Smooth muscle cell of the brain vasculature (primary cell): ENCODE measurements at regions not wholly inside any gene's neighbourhood (a gene's known extent, or its start where the extent isn't known, plus 50 kb on each side); places are given as distances from the start of the nearest gene placed in this dataset.

Experiments
- DNase-seq: peaks from one replicate; pipeline ENCODE4 v3.0.0-alpha.2; 2012; ENCODE audit warnings: low read depth, low spot score

DNA sequence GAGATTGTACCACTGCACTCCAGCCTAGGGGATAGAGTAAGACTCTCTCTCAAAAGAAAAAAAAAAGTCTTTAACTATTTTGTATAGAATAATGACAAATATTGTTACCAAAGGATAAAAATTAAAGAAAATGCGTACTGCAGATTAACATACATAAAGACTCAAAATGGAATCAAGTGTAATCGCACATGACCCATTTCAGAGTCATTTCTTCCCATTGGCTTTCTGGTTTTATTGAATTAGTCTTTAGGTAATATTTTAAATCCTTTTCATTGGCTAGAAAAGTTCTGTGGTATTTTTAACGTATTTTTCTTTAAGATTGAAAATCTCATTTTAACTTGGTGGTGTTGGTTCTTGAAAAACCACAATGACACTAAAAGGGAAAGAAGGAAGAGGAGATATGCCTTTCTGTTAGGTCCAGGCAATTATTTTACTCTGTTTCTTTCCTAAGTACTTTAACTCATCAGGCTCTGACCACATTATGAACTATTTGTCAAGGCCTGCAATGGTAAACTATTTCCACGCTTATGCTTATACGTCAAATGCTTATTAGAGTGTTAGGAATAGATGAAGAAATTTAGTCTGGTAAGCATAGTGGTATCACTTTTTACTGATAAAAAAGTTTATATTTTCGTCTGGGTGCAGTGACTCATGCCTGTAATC, 52.3 kb downstream of the PLEKHG1 start:
- no peak for DNase-seq

DNA sequence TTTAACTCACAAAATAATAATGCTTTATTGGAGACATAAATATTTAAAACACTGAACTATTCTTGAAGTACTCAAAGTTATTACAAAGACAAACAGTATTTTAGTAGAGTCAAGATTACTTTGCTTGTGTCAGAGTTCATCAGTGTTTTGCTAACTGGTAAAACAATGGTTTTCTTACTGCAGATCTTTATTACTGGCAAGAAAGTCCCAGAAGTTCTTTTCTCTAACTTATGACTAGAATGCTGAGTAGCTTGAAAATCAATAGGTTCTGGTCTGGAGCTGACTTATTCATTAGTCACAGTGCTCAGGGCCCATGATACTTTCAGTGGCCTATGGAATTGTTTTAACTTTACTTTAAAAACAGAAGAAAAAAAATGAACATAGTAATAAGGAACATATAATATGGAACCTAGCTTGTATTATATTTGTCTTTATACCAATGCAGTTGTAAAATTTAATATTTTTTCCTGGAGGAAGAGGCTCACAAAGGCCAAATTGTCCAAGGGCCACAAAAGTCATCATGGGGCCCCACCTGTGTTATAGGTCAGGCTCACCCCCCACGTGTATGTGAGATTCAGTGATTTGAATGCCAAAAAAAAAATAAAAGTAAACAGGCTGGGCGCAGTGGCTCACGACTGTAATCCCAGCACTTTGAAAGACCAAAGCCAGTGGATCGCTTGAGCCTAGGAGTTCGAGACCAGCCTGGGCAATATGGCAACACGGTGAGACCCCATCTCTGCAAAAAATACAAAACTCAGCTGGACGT, 53.3 kb downstream of the PLEKHG1 start:
- DNase-seq, result no peak

DNA sequence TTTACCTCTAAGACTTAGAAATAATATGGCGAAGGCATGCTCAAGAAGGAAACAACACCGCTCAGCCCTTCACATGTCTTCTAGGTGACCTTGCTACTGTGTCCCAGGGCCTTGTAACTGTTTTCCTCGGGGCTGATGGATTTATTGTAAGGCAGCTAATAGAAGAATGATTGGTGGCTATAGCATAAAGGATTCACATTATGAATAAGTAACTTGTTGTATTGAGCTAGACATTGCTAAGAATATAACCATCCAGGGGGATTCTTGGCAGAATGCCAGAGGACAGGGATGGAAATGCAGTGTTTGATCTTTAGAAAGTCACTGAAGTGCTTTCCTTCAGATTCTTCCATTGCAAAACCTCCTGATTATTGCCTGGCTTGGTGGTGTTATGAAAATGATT, 54.9 kb downstream of the PLEKHG1 start:
- no peak for DNase-seq

DNA sequence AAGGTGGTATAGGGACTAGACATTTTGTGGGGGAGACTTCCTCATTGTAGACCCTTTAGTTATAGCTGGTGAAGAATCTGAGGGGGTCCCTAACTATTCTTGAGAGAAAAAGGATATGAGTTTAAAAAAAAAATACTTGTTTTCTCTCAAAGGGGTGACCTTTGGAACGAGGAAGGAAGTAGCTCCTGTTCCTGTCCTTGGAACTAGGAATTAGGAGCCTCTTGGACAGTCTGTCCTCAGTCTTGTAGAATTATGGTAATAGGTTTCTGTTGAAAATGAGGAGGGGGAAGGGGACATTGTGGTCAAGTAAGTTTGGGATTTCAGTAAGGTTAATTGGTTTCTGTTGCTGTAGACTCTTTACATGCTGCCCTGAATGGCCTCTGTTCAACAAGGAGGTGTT, 56.5 kb downstream of the PLEKHG1 start:
- no peak for DNase-seq

GRCh38 chr6:150658421-150658820, 58.7 kb downstream of the PLEKHG1 start:
- no peak for DNase-seq

DNA sequence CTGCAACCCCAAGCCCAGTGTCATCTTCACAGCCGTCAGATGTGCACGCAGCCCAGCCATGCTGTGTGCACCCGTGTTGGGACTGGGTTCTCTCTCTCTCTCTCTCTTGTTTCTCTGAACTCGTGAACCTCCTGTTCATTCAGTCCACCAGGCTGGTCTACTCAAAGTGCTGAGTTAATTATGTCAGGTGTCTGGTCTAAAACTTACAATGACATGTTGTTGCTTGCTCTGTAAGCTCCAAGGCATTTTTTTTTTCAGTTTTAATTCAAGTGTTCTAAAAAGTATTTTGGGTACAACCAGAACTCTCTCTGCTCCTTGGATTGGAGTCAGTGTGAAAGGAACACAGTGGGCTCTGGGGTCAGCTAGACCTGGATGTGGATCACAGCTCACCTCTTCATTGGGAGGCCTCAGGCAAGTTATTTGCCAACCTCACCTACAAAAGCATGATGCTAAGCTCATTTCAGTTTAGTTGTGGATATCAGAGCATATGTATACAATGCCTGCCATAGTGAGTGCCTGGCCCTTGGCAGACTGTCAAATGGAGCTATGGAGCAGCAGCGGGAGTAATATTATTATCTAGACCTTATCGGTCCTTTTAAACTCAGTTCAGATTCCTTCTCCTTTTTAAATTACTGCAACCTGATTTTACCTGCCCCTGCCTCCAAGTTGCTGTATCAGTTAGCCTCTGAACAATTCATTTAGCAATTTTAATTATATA, 59.5 kb downstream of the PLEKHG1 start:
- DNase-seq, result no peak

- DNase-seq, result no peak
Measured at GRCh38 chr6:150661216-150662007, 61.7 kb downstream of the PLEKHG1 start.

DNA sequence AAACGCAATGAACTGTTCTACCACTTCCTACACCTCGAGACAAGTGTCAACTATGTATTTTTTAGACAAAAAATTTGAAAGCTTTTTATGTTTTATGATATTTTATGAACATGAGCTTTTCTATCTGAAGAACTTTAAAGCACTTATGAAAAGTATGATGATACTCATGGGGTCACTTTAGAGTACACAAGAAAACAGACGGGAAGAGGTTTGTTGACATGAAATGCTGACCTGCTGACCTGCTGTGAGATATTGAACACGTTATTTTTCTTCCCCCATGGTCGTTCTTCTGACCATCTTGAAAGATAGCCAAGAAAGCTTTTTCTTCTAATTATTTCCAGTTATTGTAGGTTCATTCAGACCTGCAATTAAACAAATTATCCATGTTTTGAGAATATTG, 63.1 kb downstream of the PLEKHG1 start:
- DNase-seq, result no peak

GRCh38 chr6:150664091-150664490, 64.4 kb downstream of the PLEKHG1 start:
- DNase-seq, result no peak

GRCh38 chr6:150666071-150666470, 66.4 kb downstream of the PLEKHG1 start:
- DNase-seq, result peak; percentile 23

GRCh38 chr6:150667359-150667758, 67.7 kb downstream of the PLEKHG1 start:
- DNase-seq, result no peak

GRCh38 chr6:150667977-150668716, 68.5 kb downstream of the PLEKHG1 start:
- peak; percentile 60 for DNase-seq

DNA sequence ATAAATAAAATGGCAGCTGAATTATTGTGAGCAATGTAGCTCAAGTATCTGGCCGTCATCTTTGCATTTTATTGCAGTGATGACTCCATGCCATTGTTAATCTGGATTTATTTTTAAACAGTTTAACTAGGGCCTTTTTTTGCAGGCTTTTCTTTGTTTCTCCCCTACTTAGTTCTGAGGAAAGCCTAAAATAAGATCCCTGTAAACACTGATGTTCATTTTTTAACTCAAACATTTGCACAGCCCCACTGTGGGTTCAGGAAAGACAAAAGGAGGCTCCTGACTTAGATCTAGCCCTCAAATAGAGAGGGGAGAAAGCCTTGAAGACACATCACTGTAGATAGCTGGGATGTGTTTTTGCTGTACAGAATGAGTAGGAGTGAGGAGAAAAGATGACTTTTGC, 69.2 kb downstream of the PLEKHG1 start:
- no peak for DNase-seq

- no peak for DNase-seq
Measured at GRCh38 chr6:150670311-150670710, 70.6 kb downstream of the PLEKHG1 start.

DNA sequence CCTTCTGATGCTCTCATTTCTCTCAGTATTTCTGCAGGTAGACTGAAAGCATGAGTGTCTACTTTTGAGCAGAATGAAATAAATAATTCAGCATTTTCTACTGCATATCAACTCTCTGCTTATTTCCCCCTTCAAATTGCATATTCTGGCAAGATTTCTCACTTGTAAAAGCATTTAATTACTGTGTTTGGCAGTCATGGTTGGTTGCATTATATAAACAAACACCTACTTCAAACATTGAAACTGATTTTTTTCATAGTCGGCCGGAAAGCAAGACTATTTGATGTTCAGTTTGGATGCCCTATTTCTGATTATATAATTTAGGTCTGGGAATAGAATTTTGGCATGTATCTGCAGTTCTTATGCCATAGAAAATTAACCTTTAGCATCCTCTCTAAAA, 73.1 kb downstream of the PLEKHG1 start:
- DNase-seq, result no peak

DNA sequence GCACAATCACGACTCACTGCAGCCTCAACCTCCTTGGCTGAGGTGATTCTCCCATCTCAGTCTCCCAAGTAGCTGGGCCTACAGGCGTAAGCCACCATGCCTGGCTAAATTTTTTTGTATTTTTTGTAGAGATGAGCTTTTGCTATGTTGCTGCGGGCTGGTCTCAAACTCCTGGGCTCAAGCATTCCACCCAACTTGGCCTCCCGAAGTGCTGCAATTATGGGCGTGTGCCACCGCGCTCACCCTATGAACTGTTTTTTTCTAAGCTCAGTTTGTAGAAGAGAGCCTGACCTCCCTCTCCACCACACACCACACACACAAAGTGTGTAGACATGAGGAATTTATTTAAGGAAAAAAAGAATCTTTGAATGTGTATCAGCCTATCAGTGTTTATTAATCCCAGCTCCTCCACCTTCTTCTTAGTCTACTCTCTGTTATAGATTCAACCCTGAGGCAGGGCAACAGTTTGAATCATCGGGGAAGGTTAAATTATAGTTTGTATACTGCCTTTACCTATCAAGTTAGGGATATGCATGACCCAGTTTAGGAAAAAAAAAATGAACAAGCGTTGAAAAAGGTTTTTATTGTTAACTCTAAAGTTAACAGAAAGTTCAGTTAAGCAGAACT, 74.1 kb downstream of the PLEKHG1 start:
- DNase-seq, result no peak

DNA sequence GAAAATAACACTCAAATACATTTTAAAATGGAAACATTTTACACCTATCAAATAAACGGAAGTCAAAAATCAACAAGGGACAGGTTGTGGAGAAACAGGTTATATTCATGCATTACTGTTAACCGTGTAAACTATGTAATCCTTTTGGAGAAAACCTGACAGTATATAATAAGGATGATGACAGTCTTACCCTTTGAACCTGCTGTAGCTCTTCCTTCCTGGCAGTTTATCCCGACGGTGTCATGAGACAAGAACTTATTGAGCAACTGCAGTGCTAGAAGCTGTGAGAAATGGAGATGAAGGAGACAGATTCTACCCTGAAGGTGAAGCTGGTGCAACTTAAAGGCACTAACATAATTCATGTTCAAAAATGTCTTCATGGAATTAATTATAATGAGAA, 76.7 kb downstream of the PLEKHG1 start:
- no peak for DNase-seq

DNA sequence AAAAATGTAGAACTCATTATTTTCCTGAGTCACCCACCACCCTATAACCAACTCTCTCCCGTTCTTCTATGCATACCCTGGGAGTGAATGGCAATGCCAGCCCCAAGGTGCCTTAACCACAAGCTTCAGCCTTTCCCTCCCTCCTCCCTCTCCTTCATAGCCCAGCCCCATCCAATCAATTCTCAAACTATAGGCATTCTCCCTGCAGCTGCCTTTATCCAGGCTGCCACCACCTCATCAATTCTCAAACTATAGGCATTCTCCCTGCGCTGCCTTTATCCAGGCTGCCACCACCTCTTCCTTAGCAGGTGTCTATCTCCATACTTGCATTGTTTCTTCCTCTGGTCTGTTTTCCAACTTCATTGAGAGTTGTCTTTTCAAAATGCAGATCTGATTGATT, 77.1 kb downstream of the PLEKHG1 start:
- DNase-seq, result no peak

DNA sequence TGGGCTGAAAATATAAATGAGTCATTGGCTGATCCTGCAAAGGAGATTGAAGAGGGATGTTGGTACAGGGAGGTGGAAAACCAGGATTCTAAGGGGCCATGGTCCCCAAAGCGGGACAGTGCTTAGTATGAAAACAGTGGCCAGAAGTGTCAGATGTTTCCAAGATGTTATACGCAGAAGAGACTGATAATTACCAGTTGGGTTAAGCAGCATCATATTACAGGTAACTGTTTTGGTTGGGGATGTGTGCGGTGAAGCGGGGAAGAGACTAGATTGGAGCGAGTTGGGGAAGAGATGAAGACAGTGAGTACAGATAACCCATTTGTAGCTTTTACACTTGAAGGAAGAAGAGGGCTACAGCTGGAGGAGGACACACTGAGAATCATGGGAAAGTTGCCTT, 80.8 kb downstream of the PLEKHG1 start:
- DNase-seq, result no peak

- no peak for DNase-seq
Measured at GRCh38 chr6:150681578-150682395, 82.1 kb downstream of the PLEKHG1 start.
